Stimulated activated CD8-positive, alpha-beta memory T cell treated with anti-CD3 and anti-CD28 coated beads, Interleukin-7, amount 100 ng/mL, for 24 hours (primary cell): ENCODE measurements at regions not wholly inside any gene's neighbourhood (a gene's known extent, or its start where the extent isn't known, plus 50 kb on each side); places are given as distances from the start of the nearest gene placed in this dataset.
"Not testable (repeated sequence)": the region's sequence is repeated elsewhere in the genome, so short reads cannot be mapped to it uniquely, and the experiment has no call there.

Source experiments
- DNase-seq: peaks from one replicate; pipeline ENCODE4 v3.0.0-alpha.2; 2020; ENCODE audit warnings: low read depth

GRCh38 chr15:88965097-88965496, 51.9 kb upstream of the MFGE8 start:
- not testable (repeated sequence) for DNase-seq

GRCh38 chr15:88970232-88970631, 57.1 kb upstream of the MFGE8 start:
- no peak for DNase-seq

GRCh38 chr15:88974392-88974791, 61.2 kb upstream of the MFGE8 start:
- DNase-seq = no peak

GRCh38 chr15:88975891-88976290, 62.7 kb upstream of the MFGE8 start:
- no peak for DNase-seq

- no peak for DNase-seq
Observed at GRCh38 chr15:88976656-88977055, 63.5 kb upstream of the MFGE8 start.

- no peak for DNase-seq
Observed at GRCh38 chr15:88979674-88980073, 66.5 kb upstream of the MFGE8 start.

- no peak for DNase-seq
Observed at GRCh38 chr15:88980498-88980897, 67.3 kb upstream of the MFGE8 start.

- no peak for DNase-seq
Observed at GRCh38 chr15:88981244-88982215, 68.4 kb upstream of the MFGE8 start.

GRCh38 chr15:88982304-88982945, 69.2 kb upstream of the MFGE8 start:
- no peak for DNase-seq

GRCh38 chr15:88982946-88983342, 69.8 kb upstream of the MFGE8 start:
- DNase-seq = no peak

- DNase-seq = no peak
Observed at GRCh38 chr15:88983861-88984429, 70.8 kb upstream of the MFGE8 start.

- no peak for DNase-seq
Observed at GRCh38 chr15:88985547-88986393, 72.6 kb upstream of the MFGE8 start.

GRCh38 chr15:88986949-88987590, 73.9 kb upstream of the MFGE8 start:
- no peak for DNase-seq

- no peak for DNase-seq
Observed at GRCh38 chr15:88987591-88987933, 74.4 kb upstream of the MFGE8 start.

GRCh38 chr15:88987934-88988671, 74.9 kb upstream of the MFGE8 start:
- DNase-seq = no peak

GRCh38 chr15:88989578-88989977, 76.4 kb upstream of the MFGE8 start:
- DNase-seq = no peak

- DNase-seq = no peak
Observed at GRCh38 chr15:88990185-88990679, 77.1 kb upstream of the MFGE8 start.

GRCh38 chr15:88992216-88992615, 79.0 kb upstream of the MFGE8 start:
- DNase-seq = no peak

- no peak for DNase-seq
Observed at GRCh38 chr15:88992912-88993376, 79.8 kb upstream of the MFGE8 start.

- no peak for DNase-seq
Observed at GRCh38 chr15:88993662-88994061, 80.5 kb upstream of the MFGE8 start.

- DNase-seq = no peak
Observed at GRCh38 chr15:88994286-88994685, 81.1 kb upstream of the MFGE8 start.
